Progenitor cell of endocrine pancreas (in vitro differentiated cells): ENCODE measurements at regions not wholly inside any gene's neighbourhood (a gene's known extent, or its start where the extent isn't known, plus 50 kb on each side); places are given as distances from the start of the nearest gene placed in this dataset.

Experiments
- DNase-seq: peaks from one replicate; pipeline ENCODE4 v3.0.0; 2021; ENCODE audit warnings: low spot score; ENCODE audit not compliant: unreplicated experiment
- H3K27ac Mint-ChIP-seq: 2 replicates; pipeline ENCODE4 v1.8.0; 2021; ENCODE audit warnings: mild to moderate bottlenecking, moderate library complexity, mixed read lengths
- H3K27me3 Mint-ChIP-seq: 2 replicates; pipeline ENCODE4 v1.8.0; 2021; ENCODE audit warnings: mixed read lengths
- H3K36me3 Mint-ChIP-seq: 2 replicates; pipeline ENCODE4 v1.8.0; 2022; ENCODE audit warnings: mixed read lengths; ENCODE audit not compliant: insufficient read depth
- H3K4me1 Mint-ChIP-seq: 2 replicates; pipeline ENCODE4 v1.8.0; 2021; ENCODE audit warnings: low read depth, mixed read lengths
- H3K4me3 Mint-ChIP-seq: 2 replicates; pipeline ENCODE4 v1.8.0; 2021; ENCODE audit warnings: low read depth, mild to moderate bottlenecking, moderate library complexity, mixed read lengths
- H3K9me3 Mint-ChIP-seq: 2 replicates; pipeline ENCODE4 v1.8.0; 2021; ENCODE audit warnings: low read depth, mixed read lengths
- TF ChIP-seq, protein P1 (sequence below): fragments of 200-600 bp; sonication (generic); IDR thresholded peaks from one replicate; pipeline ENCODE4 v1.5.0; 2021; ENCODE audit warnings: antibody characterized with exemption, mild to moderate bottlenecking; ENCODE audit not compliant: unreplicated experiment

DNA sequence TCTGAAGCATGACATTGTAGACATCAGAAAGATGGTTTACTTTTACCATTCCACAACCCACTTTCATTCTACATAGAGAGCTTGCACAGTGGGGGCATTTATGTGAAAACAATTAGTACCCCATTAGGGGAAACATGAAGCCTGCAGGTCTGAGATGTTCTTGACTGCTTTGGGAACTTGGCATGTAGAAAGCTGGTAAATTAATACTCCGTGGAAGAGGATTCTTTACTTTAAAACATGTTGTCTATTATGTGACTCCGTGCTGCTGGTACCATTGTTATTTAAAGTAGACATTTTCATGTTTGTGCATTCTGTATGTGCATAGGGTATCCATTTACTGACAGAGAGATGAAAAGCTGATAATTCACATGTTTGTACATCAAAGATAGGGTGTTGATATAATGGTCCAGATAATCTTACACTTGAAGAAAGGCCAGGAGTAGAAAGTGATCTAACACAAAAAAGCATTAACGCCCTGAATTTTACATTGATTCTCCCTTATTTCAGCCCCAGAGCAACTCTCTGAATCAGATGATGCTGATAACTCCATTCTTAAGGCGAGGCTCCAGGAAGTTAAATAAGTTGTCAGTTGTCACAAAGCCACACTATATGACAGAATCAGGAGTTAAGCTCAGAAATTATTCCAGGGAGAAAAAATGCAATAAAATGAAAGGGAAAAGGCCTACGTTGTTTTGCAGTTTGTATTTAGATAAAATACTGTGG, 50.1 kb upstream of the CD180 start:
- DNase-seq: no peak
- H3K4me3 Mint-ChIP-seq: no peak overlapping the region
- H3K27ac Mint-ChIP-seq: no peak overlapping the region
- H3K36me3 Mint-ChIP-seq: no peaks in the 10 kb centered on the region
- no peaks in the 10 kb centered on the region for H3K9me3 Mint-ChIP-seq
- H3K4me1 Mint-ChIP-seq: peaks cover 11% of the 10 kb centered on the region
- no peaks in the 10 kb centered on the region for H3K27me3 Mint-ChIP-seq
- TF ChIP-seq, protein P1, sequence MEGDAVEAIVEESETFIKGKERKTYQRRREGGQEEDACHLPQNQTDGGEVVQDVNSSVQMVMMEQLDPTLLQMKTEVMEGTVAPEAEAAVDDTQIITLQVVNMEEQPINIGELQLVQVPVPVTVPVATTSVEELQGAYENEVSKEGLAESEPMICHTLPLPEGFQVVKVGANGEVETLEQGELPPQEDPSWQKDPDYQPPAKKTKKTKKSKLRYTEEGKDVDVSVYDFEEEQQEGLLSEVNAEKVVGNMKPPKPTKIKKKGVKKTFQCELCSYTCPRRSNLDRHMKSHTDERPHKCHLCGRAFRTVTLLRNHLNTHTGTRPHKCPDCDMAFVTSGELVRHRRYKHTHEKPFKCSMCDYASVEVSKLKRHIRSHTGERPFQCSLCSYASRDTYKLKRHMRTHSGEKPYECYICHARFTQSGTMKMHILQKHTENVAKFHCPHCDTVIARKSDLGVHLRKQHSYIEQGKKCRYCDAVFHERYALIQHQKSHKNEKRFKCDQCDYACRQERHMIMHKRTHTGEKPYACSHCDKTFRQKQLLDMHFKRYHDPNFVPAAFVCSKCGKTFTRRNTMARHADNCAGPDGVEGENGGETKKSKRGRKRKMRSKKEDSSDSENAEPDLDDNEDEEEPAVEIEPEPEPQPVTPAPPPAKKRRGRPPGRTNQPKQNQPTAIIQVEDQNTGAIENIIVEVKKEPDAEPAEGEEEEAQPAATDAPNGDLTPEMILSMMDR: no peak
